ENCODE measurements at regions not wholly inside any gene's neighbourhood (a gene's known extent, or its start where the extent isn't known, plus 50 kb on each side); places are given as distances from the start of the nearest gene placed in this dataset.
"Not testable (repeated sequence)": the region's sequence is repeated elsewhere in the genome, so short reads cannot be mapped to it uniquely, and the experiment has no call there.

- H3K27me3 ChIP-seq (ENCODE audit: insufficient read depth), result no peaks in the 10 kb centered on the region
- H4K20me1 ChIP-seq (ENCODE audit: insufficient read depth), result no peaks in the 10 kb centered on the region
- no peaks in the 10 kb centered on the region for H3K9me2 ChIP-seq
- no peak overlapping the region for H3K9ac ChIP-seq
- H3K4me2 ChIP-seq, result no peak overlapping the region
- no peaks in the 10 kb centered on the region for H3K36me3 ChIP-seq (replicated peaks in 1 of 2; ENCODE audit: control insufficient read depth in 1 of 2, insufficient read depth in 2 of 2, low read length in 1 of 2)
- DNase-seq, result no peak
- H3K4me3 ChIP-seq (ENCODE audit: low read depth in 2 of 2, low read length in 1 of 2), result no peak overlapping the region; a peak in 1 of 4 replicates
- H3F3A ChIP-seq (replicated peaks; ENCODE audit: insufficient read depth), result no peaks in the 10 kb centered on the region
- no peak overlapping the region for H3K27ac ChIP-seq (ENCODE audit: low read depth in 2 of 2, low read length in 1 of 2)
- POLR2A ChIA-PET, result no interaction called here
- TF ChIP-seq PBX3 (IDR thresholded peaks at IDR 0.05) (no peak), CHD2 (IDR thresholded peaks at IDR 0.05; ENCODE audit: low read length, partially characterized antibody) (no peak), USF2 (IDR thresholded peaks at IDR 0.05; ENCODE audit: borderline replicate concordance, low read depth, low read length) (no peak), MAX (IDR thresholded peaks at IDR 0.05; ENCODE audit: low read depth) (no peak), FOXM1 (IDR thresholded peaks at IDR 0.05; ENCODE audit: low read depth) (no peak), REST (IDR thresholded peaks at IDR 0.05; ENCODE audit: low read depth, low read length) (no peak), GATA2 (CRISPR knock-in tag; IDR thresholded peaks at IDR 0.05) (no peak), ELF1 (IDR thresholded peaks at IDR 0.05) (no peak), RAD21 (IDR thresholded peaks at IDR 0.05; ENCODE audit: low read length) (no peak), EZH2phosphoT487 (IDR thresholded peaks at IDR 0.05; ENCODE audit: borderline replicate concordance, low read depth) (no peak), YY1 (IDR thresholded peaks at IDR 0.05; ENCODE audit: low read depth) (no peak)
- no peaks in the 10 kb centered on the region for H3K79me2 ChIP-seq (ENCODE audit: insufficient read depth)
- no peaks in the 10 kb centered on the region; a peak in 1 of 4 replicates for H3K4me1 ChIP-seq (ENCODE audit: control insufficient read depth in 1 of 2, insufficient read depth in 2 of 2, low read depth in 1 of 2, low read length in 1 of 2)
- CTCF ChIA-PET, result interaction anchor here (0.6 kb wide), 1 partner anchor 17 kb away, joined by 3 read pairs; no protein-coding TSS in a partner anchor
- 35% methylated on average over 4 of the region's 4 CpGs for WGBS (ENCODE audit: low lambda C conversion rate)
- 0 out of 2 replicates have a peak, but pooled peaks cover 3% of the 10 kb centered on the region for H3K9me3 ChIP-seq
- H2AFZ ChIP-seq (ENCODE audit: low read depth), result no peak overlapping the region
These were observed 171.0 kb downstream of the MSX2 start for GRCh38 chr5:174895360-174895759.

- no peak overlapping the region for H2AFZ ChIP-seq (ENCODE audit: low read depth)
- H4K20me1 ChIP-seq (ENCODE audit: insufficient read depth), result no peaks in the 10 kb centered on the region
- ChIA-PET POLR2A (interaction anchor here (0.6 kb wide), 1 partner anchor 920 kb away, joined by 3 read pairs; no protein-coding TSS in a partner anchor), CTCF (interaction anchor here (2.3 kb wide), 1 partner anchor 18 kb away, joined by 8 read pairs; no protein-coding TSS in a partner anchor)
- H3K9ac ChIP-seq, result no peak overlapping the region
- H3K79me2 ChIP-seq (ENCODE audit: insufficient read depth), result no peaks in the 10 kb centered on the region
- no peaks in the 10 kb centered on the region for H3K9me2 ChIP-seq
- no peaks in the 10 kb centered on the region for H3K4me1 ChIP-seq (ENCODE audit: control insufficient read depth in 1 of 2, insufficient read depth in 2 of 2, low read depth in 1 of 2, low read length in 1 of 2)
- no peak overlapping the region for H3K4me2 ChIP-seq
- TF ChIP-seq ELF1 (IDR thresholded peaks at IDR 0.05) (no peak), SMC3 (IDR thresholded peaks at IDR 0.05; ENCODE audit: low read depth, low read length) (no peak), MEF2A (IDR thresholded peaks at IDR 0.05; ENCODE audit: borderline replicate concordance, low read depth) (no peak), RCOR1 (IDR thresholded peaks at IDR 0.05; ENCODE audit: low read length) (no peak), POLR2AphosphoS5 (IDR thresholded peaks at IDR 0.05; ENCODE audit: low read depth, low read length) (no peak), TAF1 (IDR thresholded peaks at IDR 0.05; ENCODE audit: borderline replicate concordance, low read depth, low read length) (no peak)
- no peaks in the 10 kb centered on the region for H3K36me3 ChIP-seq (replicated peaks in 1 of 2; ENCODE audit: control insufficient read depth in 1 of 2, insufficient read depth in 2 of 2, low read length in 1 of 2)
- H3F3A ChIP-seq (replicated peaks; ENCODE audit: insufficient read depth), result no peaks in the 10 kb centered on the region
- H3K4me3 ChIP-seq (ENCODE audit: low read depth in 2 of 2, low read length in 1 of 2), result no peak overlapping the region
- H3K27ac ChIP-seq (ENCODE audit: low read depth in 2 of 2, low read length in 1 of 2), result no peak overlapping the region
- DNase-seq, result no peak
- H3K27me3 ChIP-seq (ENCODE audit: insufficient read depth), result no peaks in the 10 kb centered on the region
- WGBS (ENCODE audit: low lambda C conversion rate), result 40% methylated on average over 7 of the region's 7 CpGs
- no peaks in the 10 kb centered on the region for H3K9me3 ChIP-seq
These were observed 168.4 kb downstream of the MSX2 start for GRCh38 chr5:174892742-174893141.

- H3K79me2 ChIP-seq (ENCODE audit: insufficient read depth); H3K4me2 ChIP-seq; POLR2A ChIA-PET; H3F3A ChIP-seq (replicated peaks; ENCODE audit: insufficient read depth); H3K27me3 ChIP-seq (ENCODE audit: insufficient read depth); H3K9me3 ChIP-seq; H3K36me3 ChIP-seq (replicated peaks in 1 of 2; ENCODE audit: control insufficient read depth in 1 of 2, insufficient read depth in 2 of 2, low read length in 1 of 2); H4K20me1 ChIP-seq (ENCODE audit: insufficient read depth); H3K4me1 ChIP-seq (ENCODE audit: control insufficient read depth in 1 of 2, insufficient read depth in 2 of 2, low read depth in 1 of 2, low read length in 1 of 2); DNase-seq; H3K9me2 ChIP-seq; H3K9ac ChIP-seq; H3K4me3 ChIP-seq (ENCODE audit: low read depth in 2 of 2, low read length in 1 of 2); H2AFZ ChIP-seq (ENCODE audit: low read depth); H3K27ac ChIP-seq (ENCODE audit: low read depth in 2 of 2, low read length in 1 of 2): not testable (repeated sequence)
- CTCF ChIA-PET, result interaction anchor here (0.8 kb wide), 1 partner anchor 28 kb away, joined by 3 read pairs; no protein-coding TSS in a partner anchor
- WGBS (ENCODE audit: low lambda C conversion rate), result 57% methylated on average over 9 of the region's 40 CpGs
These were observed 156.2 kb downstream of the MSX2 start for GRCh38 chr5:174880412-174881200.

Measured in SK-N-SH (cell line).